NCI-H345 (cell line): ENCODE measurements at regions not wholly inside any gene's neighbourhood (a gene's known extent, or its start where the extent isn't known, plus 50 kb on each side); places are given as distances from the start of the nearest gene placed in this dataset.

Experiments
- DNase-seq: peaks from one replicate; lab custom pipeline; 2025; lab: John Stamatoyannopoulos, UW

- DNase-seq: no peak
Observed at GRCh38 chr18:10225300-10225699, 229.1 kb upstream of the APCDD1 start.

GRCh38 chr18:10226971-10227370 is 227.5 kb upstream of the APCDD1 start:
- DNase-seq: no peak

GRCh38 chr18:10228326-10228725 is 226.1 kb upstream of the APCDD1 start:
- no peak for DNase-seq

GRCh38 chr18:10229458-10229857 is 225.0 kb upstream of the APCDD1 start:
- no peak for DNase-seq

GRCh38 chr18:10230072-10230471 is 224.4 kb upstream of the APCDD1 start:
- no peak for DNase-seq

- no peak for DNase-seq
Observed at GRCh38 chr18:10231220-10231619, 223.2 kb upstream of the APCDD1 start.

GRCh38 chr18:10232062-10232461 is 222.4 kb upstream of the APCDD1 start:
- DNase-seq: peak; percentile 46

- no peak for DNase-seq
Observed at GRCh38 chr18:10233082-10233875, 221.2 kb upstream of the APCDD1 start.

- no peak for DNase-seq
Observed at GRCh38 chr18:10234281-10234680, 220.2 kb upstream of the APCDD1 start.

- peak; percentile 9 for DNase-seq
Observed at GRCh38 chr18:10234912-10235660, 219.3 kb upstream of the APCDD1 start.

- peak; percentile 16 for DNase-seq
Observed at GRCh38 chr18:10235661-10235952, 218.8 kb upstream of the APCDD1 start.

GRCh38 chr18:10239103-10239502 is 215.3 kb upstream of the APCDD1 start:
- no peak for DNase-seq

GRCh38 chr18:10239991-10240634 is 214.3 kb upstream of the APCDD1 start:
- DNase-seq: no peak

- DNase-seq: no peak
Observed at GRCh38 chr18:10240973-10241372, 213.5 kb upstream of the APCDD1 start.

- no peak for DNase-seq
Observed at GRCh38 chr18:10241579-10241978, 212.9 kb upstream of the APCDD1 start.

GRCh38 chr18:10242936-10243680 is 211.3 kb upstream of the APCDD1 start:
- no peak for DNase-seq

- no peak for DNase-seq
Observed at GRCh38 chr18:10244341-10244740, 210.1 kb upstream of the APCDD1 start.

- DNase-seq: no peak
Observed at GRCh38 chr18:10245031-10245845, 209.2 kb upstream of the APCDD1 start.

- DNase-seq: peak; percentile 4
Observed at GRCh38 chr18:10245846-10246175, 208.6 kb upstream of the APCDD1 start.

GRCh38 chr18:10247021-10247741 is 207.3 kb upstream of the APCDD1 start:
- no peak for DNase-seq

- DNase-seq: no peak
Observed at GRCh38 chr18:10247742-10248082, 206.7 kb upstream of the APCDD1 start.
